ENCODE measurements at regions not wholly inside any gene's neighbourhood (a gene's known extent, or its start where the extent isn't known, plus 50 kb on each side); places are given as distances from the start of the nearest gene placed in this dataset.

- no peak overlapping the region for H3K27ac ChIP-seq
- TF ChIP-seq, protein P1, sequence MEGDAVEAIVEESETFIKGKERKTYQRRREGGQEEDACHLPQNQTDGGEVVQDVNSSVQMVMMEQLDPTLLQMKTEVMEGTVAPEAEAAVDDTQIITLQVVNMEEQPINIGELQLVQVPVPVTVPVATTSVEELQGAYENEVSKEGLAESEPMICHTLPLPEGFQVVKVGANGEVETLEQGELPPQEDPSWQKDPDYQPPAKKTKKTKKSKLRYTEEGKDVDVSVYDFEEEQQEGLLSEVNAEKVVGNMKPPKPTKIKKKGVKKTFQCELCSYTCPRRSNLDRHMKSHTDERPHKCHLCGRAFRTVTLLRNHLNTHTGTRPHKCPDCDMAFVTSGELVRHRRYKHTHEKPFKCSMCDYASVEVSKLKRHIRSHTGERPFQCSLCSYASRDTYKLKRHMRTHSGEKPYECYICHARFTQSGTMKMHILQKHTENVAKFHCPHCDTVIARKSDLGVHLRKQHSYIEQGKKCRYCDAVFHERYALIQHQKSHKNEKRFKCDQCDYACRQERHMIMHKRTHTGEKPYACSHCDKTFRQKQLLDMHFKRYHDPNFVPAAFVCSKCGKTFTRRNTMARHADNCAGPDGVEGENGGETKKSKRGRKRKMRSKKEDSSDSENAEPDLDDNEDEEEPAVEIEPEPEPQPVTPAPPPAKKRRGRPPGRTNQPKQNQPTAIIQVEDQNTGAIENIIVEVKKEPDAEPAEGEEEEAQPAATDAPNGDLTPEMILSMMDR (conservative IDR thresholded peaks at IDR 0.05) = no peak
- TF ChIP-seq ZFX (IDR thresholded peaks at IDR 0.05) = no peak
Observed at GRCh38 chr10:54903745-54904144, 102.7 kb upstream of the PCDH15 start.

GRCh38 chr10:54900584-54900983 is 99.6 kb upstream of the PCDH15 start:
- TF ChIP-seq, protein P1 (conservative IDR thresholded peaks at IDR 0.05) = no peak
- TF ChIP-seq ZFX (IDR thresholded peaks at IDR 0.05) = no peak
- H3K27ac ChIP-seq = no peak overlapping the region

DNA sequence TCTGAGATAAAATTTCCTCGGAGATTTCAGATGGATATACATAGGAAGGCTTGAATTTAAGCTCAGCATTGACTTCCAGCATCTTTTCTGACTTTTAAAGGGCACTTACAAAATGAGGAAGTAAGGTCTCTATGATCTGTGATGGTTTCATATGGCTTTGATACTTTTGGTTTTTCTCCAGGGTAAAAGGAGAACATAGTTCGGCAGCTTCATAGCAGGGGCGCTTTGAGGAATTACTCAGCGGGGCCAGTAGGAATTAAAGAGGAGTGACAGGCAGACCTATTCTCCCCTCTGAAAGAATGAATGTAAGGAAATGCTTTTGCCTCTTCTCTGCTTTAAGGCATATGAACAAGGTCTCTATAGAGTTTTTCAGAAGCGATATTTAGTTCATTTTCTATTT is 80.0 kb upstream of the PCDH15 start:
- no peak overlapping the region for H3K27ac ChIP-seq
- TF ChIP-seq, protein P1 (conservative IDR thresholded peaks at IDR 0.05) = no peak
- no peak for TF ChIP-seq ZFX (IDR thresholded peaks at IDR 0.05)

GRCh38 chr10:54869022-54869421 is 68.0 kb upstream of the PCDH15 start:
- no peak overlapping the region for H3K27ac ChIP-seq
- TF ChIP-seq, protein P1 (conservative IDR thresholded peaks at IDR 0.05) = no peak
- no peak for TF ChIP-seq ZFX (IDR thresholded peaks at IDR 0.05)

DNA sequence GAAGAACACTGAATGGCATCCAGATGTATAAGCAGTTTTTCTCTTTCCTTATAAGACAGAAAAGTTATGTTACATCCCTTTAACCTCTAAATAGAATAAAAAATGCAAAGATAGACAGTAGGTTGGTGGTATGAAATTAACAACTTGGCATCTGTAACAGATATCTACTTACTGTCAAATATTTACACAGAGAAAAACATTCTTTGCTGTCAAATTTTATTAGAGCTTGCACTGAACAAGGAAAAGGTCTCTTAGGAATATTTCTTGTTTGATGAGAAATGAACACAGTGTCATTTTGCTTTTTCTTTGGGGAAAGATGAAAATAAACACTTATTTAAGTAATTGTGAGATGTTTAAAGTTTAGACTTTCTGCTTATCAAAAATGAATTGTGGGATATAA is 65.6 kb upstream of the PCDH15 start:
- no peak overlapping the region for H3K27ac ChIP-seq
- TF ChIP-seq ZFX (IDR thresholded peaks at IDR 0.05) = no peak

DNA sequence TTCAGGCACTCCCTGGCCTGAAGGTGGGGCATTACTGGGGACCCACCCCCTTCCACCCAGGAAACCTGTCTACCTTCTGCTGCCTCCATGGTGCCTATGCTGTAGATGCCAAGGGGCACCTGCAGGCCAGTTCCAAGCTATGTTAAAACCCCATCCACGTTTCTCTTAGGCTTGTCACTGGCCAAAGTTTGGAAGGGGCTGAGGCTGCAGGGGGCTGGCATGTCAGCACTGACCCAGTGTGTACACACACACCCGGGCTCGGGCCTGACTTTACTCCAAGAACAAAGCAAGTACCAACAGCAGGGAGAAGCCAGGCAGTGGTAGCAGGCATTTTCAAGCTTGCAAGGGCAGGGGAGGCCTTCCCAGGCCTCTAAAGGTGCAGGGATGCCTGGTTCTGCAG is 53.8 kb upstream of the PCDH15 start:
- TF ChIP-seq, protein P1 (conservative IDR thresholded peaks at IDR 0.05) = no peak
- no peak for TF ChIP-seq ZFX (IDR thresholded peaks at IDR 0.05)
- no peak overlapping the region for H3K27ac ChIP-seq

GRCh38 chr10:54854389-54854788 is 53.4 kb upstream of the PCDH15 start:
- TF ChIP-seq, protein P1 (conservative IDR thresholded peaks at IDR 0.05) = no peak
- TF ChIP-seq ZFX (IDR thresholded peaks at IDR 0.05) = no peak
- H3K27ac ChIP-seq = no peak overlapping the region

DNA sequence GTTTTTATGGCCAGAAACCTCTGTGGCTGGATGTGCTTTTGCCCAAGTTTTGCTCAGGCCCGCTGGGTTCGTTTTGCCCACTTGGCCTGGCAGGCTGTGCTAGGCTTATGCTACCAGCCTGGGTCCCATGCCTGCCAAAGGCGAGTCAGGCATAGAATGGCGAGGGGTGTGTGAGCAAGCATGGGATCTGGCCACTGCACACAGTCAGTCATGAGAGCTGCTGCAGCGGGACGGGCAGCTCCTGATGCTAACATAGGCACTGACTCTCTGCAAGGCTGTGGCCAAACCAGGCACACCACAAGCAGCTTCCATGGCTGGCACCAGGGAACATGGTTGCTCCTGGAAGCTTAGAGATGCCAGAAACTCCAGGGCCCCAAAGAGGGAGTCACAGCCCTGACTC is 52.9 kb upstream of the PCDH15 start:
- no peak overlapping the region for H3K27ac ChIP-seq
- TF ChIP-seq, protein P1 (conservative IDR thresholded peaks at IDR 0.05) = no peak
- TF ChIP-seq ZFX (IDR thresholded peaks at IDR 0.05) = no peak

Data from C4-2B (cell line).